ENCODE measurements at regions not wholly inside any gene's neighbourhood (a gene's known extent, or its start where the extent isn't known, plus 50 kb on each side); places are given as distances from the start of the nearest gene placed in this dataset.

DNA sequence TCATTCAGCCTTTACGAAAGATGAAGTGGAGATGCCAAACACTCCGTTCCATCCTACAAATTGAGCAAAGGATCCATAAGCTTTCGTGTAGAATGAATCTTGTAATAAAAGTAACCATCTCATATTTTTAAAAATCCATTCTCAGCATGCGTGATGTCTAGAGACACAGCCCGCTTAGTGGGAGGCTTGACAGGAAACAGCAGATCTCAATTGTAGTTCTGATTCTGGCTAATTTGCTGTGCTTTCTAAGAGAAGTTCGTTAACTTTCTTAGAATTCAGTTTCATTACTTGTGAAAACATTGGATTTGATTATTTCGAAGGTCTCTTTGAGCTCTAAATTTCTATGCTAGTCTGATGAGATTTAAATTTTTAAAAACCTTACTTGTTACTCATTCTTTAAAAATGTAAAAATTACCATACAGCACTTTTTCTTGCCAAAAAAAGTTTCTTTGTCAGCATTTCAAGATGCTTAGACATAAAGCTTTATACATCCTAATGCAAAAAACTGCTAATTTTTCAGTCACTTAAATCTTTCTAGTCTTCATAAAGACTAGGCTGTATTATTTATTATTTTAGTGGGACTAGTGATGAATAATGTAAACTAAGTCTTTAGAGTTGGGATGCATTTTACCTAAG is 66.9 kb upstream of the NEIL3 start:
- no peak for TF ChIP-seq CTCF (conservative IDR thresholded peaks at IDR 0.05; ENCODE audit: low read length)
- TF ChIP-seq EZH2phosphoT487 (IDR thresholded peaks at IDR 0.05; ENCODE audit: borderline replicate concordance, low read depth, low read length), result no peak
